GM12872 (cell line): ENCODE measurements at regions not wholly inside any gene's neighbourhood (a gene's known extent, or its start where the extent isn't known, plus 50 kb on each side); places are given as distances from the start of the nearest gene placed in this dataset.

Experiments used
- CTCF ChIP-seq: IDR thresholded peaks from 3 replicates; pipeline ENCODE4 v1.5.1; 2011; ENCODE audit warnings: low read depth, mild to moderate bottlenecking, low read length, moderate library complexity; ENCODE audit not compliant: insufficient read depth

GRCh38 chr9:1173211-1173610, 123.1 kb downstream of the DMRT2 start:
- no peak for TF ChIP-seq CTCF

GRCh38 chr9:1173993-1174392, 123.8 kb downstream of the DMRT2 start:
- no peak for TF ChIP-seq CTCF

GRCh38 chr9:1179366-1179765, 129.2 kb downstream of the DMRT2 start:
- TF ChIP-seq CTCF: no peak

- no peak for TF ChIP-seq CTCF
Observed at GRCh38 chr9:1184146-1184545, 134.0 kb downstream of the DMRT2 start.

- TF ChIP-seq CTCF: no peak
Observed at GRCh38 chr9:1198085-1198484, 147.9 kb downstream of the DMRT2 start.

- TF ChIP-seq CTCF: no peak
Observed at GRCh38 chr9:1200847-1201251, 150.7 kb downstream of the DMRT2 start.

GRCh38 chr9:1201262-1201661, 151.1 kb downstream of the DMRT2 start:
- TF ChIP-seq CTCF: no peak

- TF ChIP-seq CTCF: no peak
Observed at GRCh38 chr9:1201901-1202300, 151.7 kb downstream of the DMRT2 start.
